Breast epithelium (tissue), 3 donors: ENCODE measurements at regions not wholly inside any gene's neighbourhood (a gene's known extent, or its start where the extent isn't known, plus 50 kb on each side); places are given as distances from the start of the nearest gene placed in this dataset.

ENCODE experiments used
- CTCF ChIP-seq, 3 donors: fragments of 450-650 bp; IDR thresholded peaks; one replicate each; pipeline ENCODE4 v1.5.1; 2016 to 2017; ENCODE audit warnings: antibody characterized with exemption in 3 of 3, mild to moderate bottlenecking in 3 of 3, moderate library complexity in 3 of 3
- POLR2A ChIP-seq: fragments of 450-650 bp; IDR thresholded peaks from one replicate; pipeline ENCODE4 v1.6.1; 2016; ENCODE audit warnings: antibody characterized with exemption, mild to moderate bottlenecking, moderate library complexity
- POLR2AphosphoS5 ChIP-seq, 3 donors: sonication (generic); formaldehyde crosslinking; IDR thresholded peaks; one replicate each; pipeline ENCODE4 v1.6.1; 2017; ENCODE audit warnings: antibody characterized with exemption in 3 of 3

- TF ChIP-seq POLR2A = no peak
- TF ChIP-seq CTCF (IDR thresholded peaks at IDR 0.05) = no peak
- no peak for TF ChIP-seq POLR2AphosphoS5 (IDR thresholded peaks at IDR 0.05)
Observed at GRCh38 chr6:9924971-9925370, 489.9 kb downstream of the TFAP2A start.
